HL-60/S4 treated with phorbol 12-myristate 13-acetate at 8.2 ng/mL for 4 days and 3 days (cell line): ENCODE measurements at regions not wholly inside any gene's neighbourhood (a gene's known extent, or its start where the extent isn't known, plus 50 kb on each side); places are given as distances from the start of the nearest gene placed in this dataset.

Experiments used
- in situ Hi-C: fragments of 300-500 bp; cut with MboI; formaldehyde crosslinking; loops from 2 replicates; pipeline ENCODE4 v1.15.0; 2022; ENCODE audit warnings: low sequenced_read_pairs

DNA sequence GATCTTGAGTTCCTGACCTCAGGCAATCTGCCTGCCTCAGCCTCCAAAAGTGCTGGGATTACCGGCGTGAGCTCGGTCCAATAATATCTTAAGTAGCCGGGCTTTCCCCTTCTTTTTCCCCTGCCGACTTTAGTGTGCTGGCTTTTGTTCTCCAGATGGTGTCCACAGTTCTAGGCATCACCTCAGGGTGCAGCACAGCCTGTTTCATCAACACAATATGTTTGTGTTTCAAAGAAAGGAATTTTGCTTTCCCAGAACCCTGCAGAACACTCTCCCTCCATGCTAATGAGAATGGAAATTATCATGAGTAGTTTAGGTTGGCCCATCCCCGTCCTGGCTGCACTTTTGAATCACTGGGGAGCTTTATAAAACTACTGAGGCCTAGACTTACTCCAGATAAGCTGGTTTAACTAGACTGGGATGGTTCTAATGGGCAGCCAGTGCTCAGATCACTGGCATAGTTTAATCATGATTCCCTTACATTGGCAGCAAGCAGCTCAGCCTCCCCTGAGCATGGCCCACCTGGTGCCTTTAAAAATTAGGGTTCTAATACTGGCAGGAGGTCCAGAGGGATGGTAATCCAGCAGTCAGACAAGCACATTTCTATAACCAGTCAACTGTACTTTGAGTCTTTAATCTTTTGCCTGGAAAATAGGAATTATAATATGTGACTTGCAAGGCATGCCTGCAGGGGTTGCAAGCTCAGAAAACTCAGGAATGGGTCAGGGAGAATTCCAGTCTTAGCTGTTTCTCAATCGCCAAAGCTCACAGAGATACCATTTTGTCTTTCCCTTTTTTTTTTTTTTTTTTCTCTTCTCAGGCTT lies 127.6 kb upstream of the RASGRP1 start:
- in situ Hi-C loops = loop anchor here (10.0 to 25.0 kb wide), 2 partner anchors 230 to 697 kb away; partner anchors contain the start of gene FAM98B

DNA sequence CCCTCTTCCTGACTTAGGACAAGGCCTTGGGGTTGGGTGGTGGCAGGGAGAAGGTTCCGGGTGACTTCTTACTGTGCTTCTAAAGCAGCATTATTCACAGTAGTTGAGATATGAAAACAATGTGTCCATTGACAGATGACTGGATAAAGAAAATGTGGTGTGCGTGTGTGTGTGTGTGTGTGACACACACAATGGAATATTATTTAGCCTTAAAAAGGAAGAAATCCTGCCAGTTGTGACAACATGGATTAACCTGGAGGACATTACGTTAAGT lies 128.1 kb upstream of the RASGRP1 start:
- in situ Hi-C loops = loop anchor here (10.0 to 25.0 kb wide), 2 partner anchors 230 to 698 kb away; partner anchors contain the start of gene FAM98B

DNA sequence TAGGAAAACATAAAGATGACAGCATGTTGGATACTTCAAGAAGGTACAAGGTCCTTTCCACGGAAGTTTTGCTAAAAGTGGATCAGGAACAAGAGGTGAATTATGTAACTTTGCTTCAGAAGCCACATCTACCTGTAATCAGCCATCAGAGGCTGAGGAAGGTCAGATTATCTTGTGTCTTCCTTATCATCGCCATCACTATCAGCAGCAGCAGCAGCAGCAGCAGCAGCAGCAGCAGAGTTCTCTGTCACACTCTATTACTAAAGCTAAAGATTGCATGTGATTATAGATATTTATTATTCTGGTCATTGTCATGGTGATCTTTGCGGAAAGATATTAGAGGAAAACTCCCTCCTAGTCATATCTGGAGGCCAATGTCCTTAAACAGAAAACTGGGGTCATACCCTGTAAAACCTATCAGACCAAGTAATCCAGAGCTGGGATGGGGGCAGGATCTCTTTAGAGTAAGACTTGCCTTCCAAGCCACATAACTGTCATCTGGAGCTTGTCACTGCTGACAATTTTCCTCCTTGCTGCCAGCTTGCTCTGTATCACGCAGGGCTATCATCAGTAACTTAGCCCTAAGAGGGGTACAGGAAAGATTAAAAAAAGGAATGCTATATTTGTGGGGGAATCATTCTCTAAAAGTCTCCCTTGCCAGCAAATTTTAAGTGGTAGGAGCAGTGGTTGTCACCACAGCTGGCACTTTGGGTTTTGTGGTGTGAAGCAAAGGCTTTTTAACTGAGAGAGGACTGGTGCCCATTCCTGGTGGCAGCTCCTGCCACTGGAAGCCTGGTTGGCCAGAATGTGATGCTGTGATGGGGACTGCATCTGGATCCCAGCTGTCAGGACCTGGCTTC lies 130.9 kb upstream of the RASGRP1 start:
- in situ Hi-C loops = loop anchor here (10.0 to 25.0 kb wide), 2 partner anchors 233 to 701 kb away; partner anchors contain the start of gene FAM98B

DNA sequence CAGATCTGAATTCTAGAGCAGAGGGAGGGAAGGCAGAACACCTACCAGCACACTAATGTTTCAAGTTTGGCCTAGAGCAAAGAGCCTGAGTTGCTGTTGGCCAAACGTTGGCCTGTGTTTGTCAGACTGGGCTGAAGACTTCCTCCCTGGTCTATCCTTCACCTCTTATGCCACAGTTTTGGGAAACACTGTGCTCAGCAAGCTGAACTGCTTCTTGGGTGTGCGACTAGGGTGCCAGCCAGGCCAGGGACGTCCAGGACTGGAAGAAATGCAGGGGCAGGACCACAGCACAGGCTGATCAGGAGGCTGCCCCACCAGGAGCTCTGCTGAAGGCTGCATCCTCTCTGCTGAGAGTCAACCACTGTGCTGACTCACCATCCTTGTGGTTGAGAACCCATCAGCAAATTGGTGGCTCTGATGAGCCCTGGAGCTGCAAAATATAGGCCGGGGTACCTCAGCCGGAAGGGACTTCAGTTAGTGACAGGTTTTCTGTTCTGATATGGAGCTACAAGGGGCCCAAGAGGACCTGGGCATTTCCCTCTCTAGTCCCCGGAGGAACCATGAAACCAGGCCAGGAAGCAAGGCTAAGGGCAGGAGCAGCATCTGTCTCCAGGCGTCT lies 131.6 kb upstream of the RASGRP1 start:
- in situ Hi-C loops = loop anchor here (10.0 to 25.0 kb wide), 2 partner anchors 234 to 701 kb away; partner anchors contain the start of gene FAM98B

DNA sequence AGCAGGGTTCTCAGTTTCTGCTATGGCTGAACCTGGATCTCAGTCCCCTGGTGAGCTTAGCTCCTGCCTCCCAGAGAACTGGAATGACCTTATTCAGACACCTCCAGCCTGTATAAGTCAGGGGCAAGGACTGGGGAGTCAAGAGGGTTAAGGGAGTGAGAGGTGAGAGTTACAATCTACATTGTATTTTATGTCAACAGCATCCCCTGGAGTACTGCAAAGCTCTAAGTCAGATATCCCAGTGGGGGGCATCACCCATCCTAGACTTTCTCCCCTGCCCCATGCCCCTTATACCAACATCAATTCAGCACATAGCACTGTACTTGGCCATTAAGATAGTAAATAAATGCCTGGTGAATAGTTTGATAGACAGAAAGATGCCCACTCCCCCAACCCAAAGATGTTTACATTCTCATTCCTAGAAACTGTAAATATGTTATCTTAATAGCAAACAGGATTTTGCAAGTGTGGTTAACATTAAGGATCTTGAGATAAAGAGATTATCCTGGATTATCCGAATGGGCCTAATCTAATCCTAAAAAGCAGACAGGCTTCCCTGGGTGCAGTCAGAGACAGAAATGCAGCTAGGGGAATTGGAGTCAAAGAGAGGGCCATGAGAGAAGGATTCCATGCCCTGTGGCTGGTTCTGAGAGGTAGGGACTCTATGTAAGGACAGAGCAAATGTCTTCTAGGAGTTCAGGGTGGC lies 132.3 kb upstream of the RASGRP1 start:
- in situ Hi-C loops = loop anchor here (10.0 to 25.0 kb wide), 2 partner anchors 235 to 702 kb away; partner anchors contain the start of gene FAM98B

DNA sequence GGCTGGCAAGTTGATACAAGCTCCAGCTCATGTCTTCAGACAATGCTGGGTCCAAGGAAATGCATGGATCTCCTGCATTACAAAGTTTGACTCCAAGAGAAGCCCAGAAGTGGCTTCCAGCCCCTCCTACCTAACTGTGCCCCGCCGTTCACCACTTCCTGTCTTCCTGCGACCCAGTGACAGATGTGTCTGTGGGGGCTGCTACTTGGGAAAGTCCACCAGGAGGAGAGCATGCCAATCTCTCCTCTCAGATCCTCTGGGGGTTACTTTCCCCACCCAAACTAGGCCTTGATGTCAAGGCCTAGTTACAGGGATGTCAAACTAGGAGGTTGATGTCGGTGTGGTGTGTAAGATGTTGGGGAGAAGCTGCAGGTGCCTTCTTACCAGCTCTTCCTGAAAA lies 133.6 kb upstream of the RASGRP1 start:
- in situ Hi-C loops = loop anchor here (10.0 to 25.0 kb wide), 2 partner anchors 236 to 703 kb away; partner anchors contain the start of gene FAM98B

DNA sequence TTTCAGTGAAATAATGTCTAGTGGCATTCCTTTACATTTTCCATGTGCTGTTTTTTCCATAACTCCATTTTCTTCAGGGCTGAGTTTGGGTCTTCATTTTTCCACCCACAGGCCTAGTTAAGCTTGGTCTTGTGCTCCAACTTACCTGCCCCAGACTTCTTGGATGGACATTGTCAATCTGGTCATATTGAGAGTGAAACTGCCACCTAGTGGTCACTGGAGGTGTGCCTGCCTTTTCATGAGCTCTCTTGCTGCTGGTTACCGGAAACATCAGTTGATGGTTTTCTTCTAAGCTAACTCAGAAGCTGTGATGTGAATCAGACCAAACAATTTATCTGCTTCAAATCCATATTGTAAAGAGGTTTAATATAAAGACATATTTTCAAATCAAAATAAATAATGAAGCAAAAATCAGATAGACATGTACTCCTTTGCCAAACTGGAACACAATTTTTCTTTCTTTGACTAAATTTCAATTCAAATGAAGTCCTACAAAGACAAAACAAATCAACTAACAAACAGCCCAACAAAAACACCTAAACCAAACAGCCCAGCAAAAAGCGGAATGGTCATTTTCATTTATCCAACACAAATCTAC lies 135.1 kb upstream of the RASGRP1 start:
- in situ Hi-C loops = loop anchor here (10.0 to 25.0 kb wide), 2 partner anchors 237 to 705 kb away; partner anchors contain the start of gene FAM98B

DNA sequence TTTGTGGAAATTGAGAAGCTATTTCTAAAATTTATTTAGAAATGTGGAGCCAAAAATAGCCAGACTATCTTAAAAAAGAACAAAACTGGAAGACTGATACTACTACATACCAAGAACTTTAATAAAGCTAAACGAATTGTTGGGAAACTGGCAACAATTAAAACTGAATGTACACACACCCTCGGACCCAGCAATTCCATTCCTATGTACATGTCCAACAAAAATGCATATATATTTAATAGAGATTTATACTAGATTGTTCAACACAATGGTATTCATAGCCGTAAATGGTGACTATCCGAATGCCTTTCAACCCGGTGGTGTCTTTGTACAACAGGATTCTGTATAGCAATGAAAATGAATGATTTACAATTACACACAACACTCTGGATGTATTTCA lies 136.5 kb upstream of the RASGRP1 start:
- in situ Hi-C loops = no loop called here

DNA sequence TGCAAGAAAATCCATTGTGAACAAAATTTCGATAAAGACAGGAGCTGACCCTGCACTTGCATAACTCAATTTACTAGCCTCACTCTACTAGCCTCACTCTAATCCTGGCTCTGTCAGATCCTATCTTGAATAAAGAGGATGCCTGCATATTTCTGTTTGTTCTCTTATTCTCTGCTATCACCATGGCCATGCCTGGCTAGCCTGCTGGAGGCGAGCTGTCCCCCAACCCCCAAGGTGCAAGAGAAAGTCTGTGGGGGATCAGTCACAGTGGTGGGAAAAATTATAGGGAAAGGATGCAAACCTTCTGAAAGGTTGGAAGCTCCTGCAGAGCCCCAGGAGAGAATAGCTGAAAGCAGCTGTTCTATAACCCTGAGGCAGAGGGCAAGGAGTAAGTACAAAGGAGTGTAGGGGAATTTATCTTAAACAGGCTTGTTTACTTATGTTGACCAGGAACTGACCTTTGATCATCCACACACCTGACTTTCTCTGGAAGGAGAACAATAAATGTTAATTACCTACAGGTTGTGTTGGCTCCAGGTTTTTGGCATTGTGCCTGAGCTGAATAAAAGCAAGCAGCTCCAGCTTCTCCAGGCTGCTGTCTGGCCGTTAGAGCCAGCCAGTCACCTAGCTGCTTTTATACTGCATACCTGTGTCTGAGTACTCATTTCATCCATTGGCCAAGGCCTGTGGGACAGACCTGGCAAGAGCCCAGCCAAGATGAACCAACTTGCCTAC lies 137.7 kb upstream of the RASGRP1 start:
- in situ Hi-C loops = no loop called here

DNA sequence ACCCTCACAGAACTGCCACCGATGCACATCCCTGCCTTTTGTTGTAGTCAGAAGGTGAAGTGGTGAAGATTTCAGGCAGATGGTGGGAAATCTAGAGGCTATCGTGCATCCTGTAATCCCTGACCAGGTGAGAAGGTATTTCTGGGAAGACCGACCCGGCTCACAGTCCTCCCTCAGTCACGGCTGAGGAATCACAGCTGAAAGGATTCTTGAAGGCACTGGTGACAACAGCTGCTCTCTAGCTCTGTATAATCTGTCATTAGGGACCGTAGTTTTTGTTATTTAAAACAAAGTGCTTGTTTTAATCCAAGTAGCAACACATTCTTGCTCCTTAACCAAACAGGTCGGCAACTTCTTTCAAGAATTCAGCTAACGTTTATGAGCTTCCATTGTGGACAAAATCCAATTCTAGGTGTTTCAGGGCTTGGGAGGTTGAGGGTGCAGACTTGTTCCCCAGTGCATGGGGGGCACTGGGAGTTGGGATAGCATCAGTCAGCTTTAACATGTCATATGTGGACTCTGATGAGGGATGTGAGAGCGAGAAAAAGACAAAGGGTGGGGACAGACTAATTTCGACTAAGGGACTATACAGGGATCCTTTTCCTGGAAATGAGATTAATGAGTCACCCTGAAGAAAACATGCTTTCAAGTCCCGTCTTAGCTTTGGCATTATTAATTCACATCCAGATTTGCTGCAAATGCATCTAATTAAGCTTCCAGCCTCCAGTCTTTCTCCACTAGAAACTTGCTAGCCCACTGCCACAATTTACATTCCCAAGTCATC lies 141.0 kb upstream of the RASGRP1 start:
- in situ Hi-C loops = no loop called here

DNA sequence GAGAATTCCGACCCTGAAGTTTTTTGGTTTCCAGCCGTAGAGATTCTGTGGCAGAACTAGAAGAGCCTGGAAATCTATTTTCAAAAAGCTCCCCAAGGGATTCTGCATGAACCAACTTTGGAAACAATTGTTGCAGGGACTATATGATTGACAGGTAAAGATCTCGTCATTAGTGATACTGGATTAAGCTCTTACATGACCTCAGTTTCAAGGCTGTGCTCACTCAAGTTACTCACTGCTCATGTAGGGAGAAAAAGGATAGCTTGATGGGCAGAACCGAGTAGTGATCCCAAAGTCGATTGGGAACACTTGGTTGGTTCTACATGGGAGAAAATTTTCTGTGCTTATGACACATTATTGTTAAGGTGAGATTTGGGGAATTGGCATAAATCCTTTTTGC lies 142.3 kb upstream of the RASGRP1 start:
- in situ Hi-C loops = no loop called here

DNA sequence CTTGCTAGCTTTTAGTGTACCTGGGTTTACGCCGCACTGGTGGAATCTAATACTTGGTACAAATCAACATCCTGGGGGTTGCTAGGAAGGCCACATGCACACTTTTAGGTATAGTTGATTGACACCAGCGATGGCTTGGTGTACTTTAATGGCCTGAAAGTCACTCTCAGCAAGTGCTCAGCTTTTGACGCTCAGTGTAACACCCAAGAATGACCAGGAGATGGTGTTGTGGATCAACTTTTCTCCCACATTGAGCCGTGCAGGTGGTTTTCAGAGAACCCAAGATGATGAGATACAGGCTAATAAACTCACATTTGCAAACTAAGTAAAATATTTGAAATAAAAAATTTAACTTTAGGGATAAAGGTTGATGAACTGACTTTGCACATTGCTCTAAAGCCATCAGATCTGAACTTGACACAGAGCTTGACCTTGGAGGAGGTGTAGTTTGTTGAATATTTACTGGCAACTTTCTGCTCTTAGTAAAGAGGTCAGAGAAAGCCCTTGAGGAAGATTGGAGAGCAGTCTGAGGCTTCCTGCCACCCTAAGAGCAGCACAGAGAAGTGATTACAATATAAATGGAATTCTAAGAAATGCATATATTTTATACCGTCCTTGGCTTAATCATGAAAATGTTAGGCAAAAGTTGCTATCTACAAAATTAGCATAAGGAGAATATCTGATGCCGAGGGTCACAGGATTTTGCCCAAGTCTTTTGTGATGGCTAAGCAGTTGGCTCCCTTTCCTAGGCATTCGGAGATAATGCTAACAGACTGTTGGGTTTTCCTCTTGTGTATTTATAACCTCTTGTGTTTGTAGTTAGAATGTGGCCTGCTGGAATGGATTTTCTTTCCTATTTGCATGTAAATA lies 143.4 kb upstream of the RASGRP1 start:
- in situ Hi-C loops = no loop called here

DNA sequence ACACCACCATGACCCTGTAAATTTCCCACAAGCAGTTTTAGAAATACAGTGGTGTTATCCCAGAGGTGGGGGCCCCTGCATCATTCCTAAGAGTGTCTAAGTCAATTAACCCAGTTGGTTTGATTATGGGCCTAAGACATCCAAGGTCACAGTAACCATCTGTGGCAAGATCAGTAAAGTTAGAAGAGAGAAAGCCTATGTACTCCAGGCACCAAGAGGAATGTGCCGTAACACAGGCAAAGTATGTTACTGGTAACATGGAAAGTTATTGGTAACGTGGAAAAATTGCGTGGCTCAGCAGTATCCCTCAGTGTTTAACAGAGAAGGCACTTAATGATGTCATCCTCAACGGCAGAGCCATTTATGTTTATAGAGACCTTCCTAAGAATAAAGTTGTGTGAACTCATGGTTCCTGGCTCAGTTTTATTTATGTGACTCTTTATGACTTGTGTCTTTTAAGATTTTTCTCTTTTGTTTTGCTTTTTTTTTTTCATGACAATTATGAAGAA lies 144.1 kb upstream of the RASGRP1 start:
- in situ Hi-C loops = no loop called here

DNA sequence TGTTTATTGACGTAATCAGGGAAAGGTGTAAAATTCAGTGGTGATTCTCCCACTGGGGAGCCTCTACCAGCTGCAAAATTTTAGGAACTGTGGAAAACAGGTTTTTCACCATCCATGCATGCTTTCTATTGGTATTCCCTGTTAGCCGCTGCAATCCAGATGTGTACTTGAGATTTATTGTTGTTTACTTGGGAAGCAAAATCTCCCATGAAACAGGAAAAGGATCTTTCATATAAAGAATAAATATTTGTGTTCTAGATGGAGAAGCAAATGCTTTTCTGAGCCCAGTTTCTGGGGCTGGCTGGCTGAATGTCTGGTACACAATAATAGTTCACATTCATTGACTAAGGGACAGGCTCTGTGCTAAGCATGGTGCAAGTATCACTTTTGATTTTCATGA lies 144.6 kb upstream of the RASGRP1 start:
- in situ Hi-C loops = no loop called here

DNA sequence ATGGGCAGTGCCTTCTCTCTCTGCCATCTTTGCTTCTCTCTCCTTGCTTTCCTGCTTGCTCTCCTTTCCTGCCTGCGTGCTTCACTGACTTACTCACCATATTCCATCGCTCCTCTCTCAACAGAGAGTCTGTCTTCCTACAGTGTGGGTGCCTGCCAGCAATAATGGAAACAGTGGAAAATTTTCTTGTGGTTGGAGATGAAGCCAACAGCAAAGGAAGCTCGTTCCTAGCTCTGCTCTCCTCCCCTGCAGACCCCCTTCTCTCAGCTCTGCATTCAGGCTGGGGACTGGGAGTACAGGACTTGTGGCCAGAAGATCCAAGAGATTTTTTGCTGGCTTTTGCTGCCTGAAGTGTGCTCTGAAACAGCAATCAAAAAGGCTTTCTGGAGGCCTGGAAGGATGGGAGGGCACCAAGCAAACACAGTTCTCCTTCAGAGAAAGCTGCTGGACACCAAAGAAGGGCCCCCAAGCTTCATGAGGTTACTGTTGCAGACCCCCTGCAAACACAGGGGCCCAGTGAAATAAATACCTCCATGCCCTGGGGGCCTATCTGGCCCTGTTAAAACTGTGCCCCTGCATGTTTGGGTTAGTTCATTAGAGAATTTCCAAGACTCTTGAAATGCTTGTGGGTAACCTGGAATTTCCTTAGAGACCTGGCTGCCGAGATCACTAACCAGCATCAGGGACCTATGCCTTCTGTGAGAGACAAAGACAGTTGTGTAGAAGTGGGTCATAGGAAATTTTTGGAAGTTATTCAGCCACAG lies 149.9 kb upstream of the RASGRP1 start:
- in situ Hi-C loops = no loop called here

DNA sequence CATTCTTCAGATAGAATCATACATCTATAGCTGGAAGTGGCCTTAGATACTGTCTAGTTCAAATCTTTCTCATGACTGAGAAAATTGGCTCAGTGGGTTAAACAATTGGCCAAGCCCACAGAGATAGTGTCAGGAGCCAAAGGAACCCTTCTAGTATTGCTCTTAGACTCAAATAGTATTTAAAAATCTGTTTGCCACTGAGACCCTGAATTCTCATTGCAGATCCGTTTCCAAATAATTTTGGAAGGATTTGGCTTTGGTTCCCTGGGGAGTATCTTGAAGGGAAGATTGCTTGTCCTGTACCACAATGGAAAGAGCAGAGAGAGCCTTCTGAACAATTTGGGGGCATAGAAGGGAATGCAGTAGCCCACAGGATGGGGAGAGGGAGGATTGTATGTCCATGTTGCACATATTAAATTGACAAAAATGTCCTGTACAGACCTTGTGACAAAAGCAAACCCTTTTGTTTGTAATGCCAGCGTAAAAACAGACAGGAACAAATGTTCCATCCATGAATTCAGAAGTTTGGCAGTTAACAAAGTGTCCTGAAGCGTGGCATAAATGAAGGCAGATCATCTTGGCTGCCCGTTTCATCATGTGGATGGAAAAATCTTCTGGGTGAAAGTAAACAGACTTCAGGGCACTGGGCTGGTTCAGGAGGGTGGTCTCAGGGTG lies 156.4 kb upstream of the RASGRP1 start:
- in situ Hi-C loops = no loop called here
